Stimulated activated CD4-positive, alpha-beta T cell treated with anti-CD3 and anti-CD28 coated beads, Interleukin-1b, Interleukin-23, amount 100 ng/mL, for 4 hours (primary cell): ENCODE measurements at regions not wholly inside any gene's neighbourhood (a gene's known extent, or its start where the extent isn't known, plus 50 kb on each side); places are given as distances from the start of the nearest gene placed in this dataset.
"Not testable (repeated sequence)": the region's sequence is repeated elsewhere in the genome, so short reads cannot be mapped to it uniquely, and the experiment has no call there.

Source experiments
- DNase-seq, 2 donors: peaks; one replicate each; pipeline ENCODE4 v3.0.0-alpha.2; 2020; ENCODE audit warnings: low read depth in 2 of 2

DNA sequence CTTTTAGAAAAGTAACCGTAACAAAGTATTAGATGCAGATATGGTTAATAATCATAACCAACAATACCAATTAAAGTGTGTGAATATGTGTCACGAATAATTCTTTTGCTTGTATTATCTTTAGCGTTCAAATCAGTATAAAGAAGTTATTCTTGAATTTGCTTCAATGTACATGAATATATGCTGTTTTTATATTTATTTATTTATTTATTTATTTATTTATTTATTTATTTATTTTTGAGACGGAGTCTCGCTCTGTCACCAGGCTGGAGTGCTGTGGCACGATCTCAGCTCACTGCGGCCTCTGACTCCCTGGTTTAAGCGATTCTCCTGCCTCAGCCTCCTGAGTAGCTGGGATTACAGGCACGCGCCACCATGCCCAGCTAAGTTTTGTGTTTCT lies 147.6 kb upstream of the GALNT2 start:
- not testable (repeated sequence) for DNase-seq

GRCh38 chr1:229920683-229921082 lies 146.4 kb upstream of the GALNT2 start:
- no peak for DNase-seq

DNA sequence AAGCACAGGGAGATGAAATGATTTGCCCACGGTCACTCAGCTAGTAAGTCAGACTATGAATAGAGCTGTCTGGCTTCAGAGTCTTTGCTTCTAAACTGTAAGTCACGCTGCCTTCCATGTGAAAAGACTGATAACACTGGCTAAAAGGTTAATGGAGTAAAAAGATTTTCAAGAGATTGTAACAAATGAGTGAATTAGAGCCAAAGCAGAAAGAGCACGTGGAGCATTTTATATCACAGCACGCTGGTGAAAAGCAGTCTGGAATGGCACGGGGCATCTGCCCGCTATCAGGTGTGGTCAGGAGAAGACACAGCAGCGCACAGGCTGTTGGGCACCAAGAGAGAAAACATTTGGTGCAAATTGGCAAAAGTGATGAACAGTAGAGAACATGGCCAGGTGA lies 144.8 kb upstream of the GALNT2 start:
- DNase-seq = no peak

- no peak for DNase-seq
Observed at GRCh38 chr1:229924639-229925038, 142.4 kb upstream of the GALNT2 start.

DNA sequence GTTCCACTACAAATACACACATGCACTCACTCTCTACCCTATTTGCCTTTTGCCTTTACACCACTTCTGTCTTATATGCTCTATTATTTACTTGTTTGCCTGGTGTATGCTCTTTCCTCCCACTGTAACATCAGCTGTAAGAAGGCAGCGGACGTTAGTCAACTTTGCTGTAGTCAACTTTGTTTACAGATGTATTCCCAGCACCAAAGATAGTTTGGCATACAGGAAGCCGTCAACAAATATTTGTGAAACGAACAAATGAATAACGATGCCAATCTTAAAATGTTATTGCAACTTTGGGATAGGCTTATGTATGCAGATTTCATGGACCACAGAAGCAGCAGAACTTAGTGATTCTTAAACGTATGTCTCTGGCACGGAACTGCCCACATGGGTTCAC lies 138.3 kb upstream of the GALNT2 start:
- no peak for DNase-seq

GRCh38 chr1:229931751-229932150 lies 135.3 kb upstream of the GALNT2 start:
- not testable (repeated sequence) for DNase-seq

DNA sequence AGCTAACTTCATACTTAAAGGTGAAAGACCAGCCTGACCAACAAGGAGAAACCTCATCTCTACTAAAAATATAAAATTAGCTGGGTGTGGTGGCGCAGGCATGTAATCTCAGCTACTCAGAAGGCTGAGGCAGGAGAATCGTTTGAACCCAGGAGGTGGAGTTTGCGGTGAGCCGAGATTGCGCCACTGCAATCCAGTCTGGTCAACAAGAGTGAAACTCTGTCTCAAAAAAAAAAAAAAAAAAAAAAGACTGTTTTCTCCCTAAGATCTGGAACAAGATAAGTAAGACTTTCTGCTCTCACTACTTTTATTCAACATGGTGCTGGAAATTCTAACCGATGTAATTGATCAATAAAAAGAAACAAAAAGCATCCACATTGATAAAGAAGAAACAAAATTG lies 131.9 kb upstream of the GALNT2 start:
- not testable (repeated sequence) for DNase-seq

DNA sequence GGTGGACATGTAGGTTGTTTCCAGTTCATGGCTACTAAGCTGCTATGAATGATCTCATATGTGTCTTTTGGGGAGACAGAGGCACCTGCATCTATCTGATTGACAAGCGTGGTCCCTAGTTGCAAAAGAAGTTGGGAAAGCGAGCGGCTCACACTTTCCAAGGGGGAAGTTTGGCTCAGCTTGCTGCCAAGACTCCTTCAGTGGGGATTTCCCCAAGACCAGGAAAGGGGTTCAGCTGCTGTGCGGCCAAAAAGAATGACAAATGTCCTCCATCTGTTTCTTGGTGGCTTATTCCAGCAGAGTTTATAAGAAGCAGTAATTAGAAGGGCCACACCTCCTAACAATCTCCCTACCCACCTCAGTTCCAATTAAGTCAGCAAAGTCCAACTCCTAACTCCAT lies 128.5 kb upstream of the GALNT2 start:
- no peak for DNase-seq

DNA sequence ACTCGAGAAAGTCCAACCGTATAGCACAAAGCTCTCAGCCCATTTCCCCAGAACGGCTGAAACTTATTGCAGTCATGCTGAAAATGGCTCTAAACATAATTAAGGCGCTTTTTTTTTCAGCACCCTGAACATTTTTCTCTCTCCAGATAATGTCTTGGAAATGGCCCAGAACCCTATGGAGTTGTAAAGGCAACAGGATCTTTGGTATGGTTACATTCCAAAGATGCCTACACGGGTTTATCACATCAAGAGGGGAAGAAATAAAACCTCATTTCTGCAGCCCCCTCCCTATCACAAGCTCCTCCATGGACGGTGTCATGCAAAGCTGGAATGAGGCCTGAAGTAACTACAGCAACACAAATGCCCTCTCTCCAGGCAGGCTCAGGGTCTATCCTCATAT lies 126.4 kb upstream of the GALNT2 start:
- no peak for DNase-seq

DNA sequence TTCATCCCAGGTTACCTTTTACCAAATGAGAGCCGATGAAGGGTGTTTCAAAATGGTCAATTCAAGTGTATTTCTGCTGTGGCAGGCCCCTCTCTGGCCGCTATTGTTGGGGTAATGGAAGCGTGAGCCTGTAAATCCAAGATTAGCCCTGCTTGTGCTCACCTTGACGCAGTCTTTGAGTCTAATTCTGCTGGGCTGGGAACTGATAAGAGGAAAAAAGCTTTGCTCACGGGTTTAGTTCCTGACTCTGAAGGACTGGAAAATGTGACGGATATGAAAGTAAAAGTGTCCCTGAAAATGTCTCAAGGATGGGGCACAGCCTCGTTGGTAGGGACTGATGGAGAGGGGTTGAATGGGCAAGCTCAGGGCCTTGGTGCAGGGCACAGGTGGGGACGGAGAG lies 125.9 kb upstream of the GALNT2 start:
- DNase-seq = no peak

GRCh38 chr1:229941831-229942230 lies 125.2 kb upstream of the GALNT2 start:
- DNase-seq = no peak

DNA sequence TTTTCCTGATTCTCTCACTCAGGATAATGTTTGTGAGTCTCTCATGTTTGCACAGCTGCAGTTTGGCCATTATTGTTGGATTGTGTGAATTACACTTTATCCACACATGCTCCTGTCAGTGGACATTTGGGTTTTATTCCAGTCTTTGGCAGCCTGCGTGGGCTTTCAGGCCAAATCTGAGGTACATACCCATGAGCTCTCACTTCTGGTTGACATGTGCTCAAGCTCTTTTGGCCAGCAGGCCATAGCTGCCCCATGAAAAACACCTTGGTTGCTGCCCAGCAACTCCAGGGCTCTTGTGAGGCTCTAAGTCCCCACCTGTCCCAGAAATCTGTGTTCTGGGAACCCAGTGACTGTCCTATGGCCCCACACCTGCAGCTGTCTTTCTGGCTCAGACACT lies 124.5 kb upstream of the GALNT2 start:
- no peak for DNase-seq

GRCh38 chr1:229943148-229943714 lies 123.8 kb upstream of the GALNT2 start:
- no peak for DNase-seq

DNA sequence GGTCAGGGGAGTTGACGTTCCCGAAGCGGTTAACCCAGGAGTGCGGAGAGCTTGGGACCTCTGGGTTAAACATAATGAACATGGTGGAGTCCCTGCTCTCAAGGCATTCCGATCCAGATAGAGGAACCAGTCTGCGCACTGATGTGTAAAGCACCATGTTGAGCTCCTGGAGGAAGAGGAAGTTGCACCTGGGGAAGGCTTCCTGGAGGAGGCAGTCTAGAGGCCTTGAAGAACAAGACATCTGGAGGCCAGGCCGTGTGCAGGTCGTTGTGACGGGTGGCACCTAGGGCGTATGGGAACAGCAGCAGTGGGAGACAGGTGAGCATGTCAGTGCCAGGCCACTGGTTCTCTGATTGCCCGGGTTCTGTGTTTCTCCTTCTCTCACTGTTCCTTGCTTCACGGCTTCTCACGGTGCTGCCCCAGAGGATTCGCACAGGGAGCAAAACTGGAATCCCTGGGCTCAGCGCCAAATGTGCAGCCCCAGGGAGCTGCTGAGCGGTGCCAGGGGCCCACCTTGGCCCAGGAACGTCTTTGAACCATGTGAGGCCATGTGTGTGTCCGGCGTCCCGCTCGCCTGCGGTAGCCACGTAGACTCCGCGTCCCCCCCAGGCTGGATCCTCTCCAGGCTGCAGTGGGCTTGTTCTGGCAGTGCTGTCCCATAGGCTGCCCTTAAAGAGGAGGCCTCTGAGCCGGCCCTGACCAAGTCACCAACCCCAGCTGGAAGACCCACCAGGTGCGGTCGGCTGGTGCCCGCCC lies 122.9 kb upstream of the GALNT2 start:
- DNase-seq = no peak

DNA sequence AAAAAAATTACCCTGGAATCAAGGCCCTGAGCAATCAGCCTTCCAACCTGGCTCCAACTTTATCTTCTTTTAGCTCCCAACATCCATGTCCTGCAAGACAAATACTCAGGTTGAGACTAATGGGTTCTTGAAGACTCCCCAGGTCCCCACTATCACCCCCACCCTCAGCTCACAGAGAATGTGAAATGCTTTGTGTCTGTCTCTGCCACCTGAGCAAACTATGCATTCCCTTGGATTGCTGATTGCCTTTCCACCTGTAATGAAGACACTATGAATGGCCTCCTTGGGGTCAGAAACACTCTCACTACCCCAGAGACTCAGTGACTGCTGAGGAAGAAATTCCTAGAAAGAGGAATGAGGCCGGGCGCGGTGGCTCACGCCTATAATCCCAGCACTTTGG lies 121.2 kb upstream of the GALNT2 start:
- DNase-seq = no peak

DNA sequence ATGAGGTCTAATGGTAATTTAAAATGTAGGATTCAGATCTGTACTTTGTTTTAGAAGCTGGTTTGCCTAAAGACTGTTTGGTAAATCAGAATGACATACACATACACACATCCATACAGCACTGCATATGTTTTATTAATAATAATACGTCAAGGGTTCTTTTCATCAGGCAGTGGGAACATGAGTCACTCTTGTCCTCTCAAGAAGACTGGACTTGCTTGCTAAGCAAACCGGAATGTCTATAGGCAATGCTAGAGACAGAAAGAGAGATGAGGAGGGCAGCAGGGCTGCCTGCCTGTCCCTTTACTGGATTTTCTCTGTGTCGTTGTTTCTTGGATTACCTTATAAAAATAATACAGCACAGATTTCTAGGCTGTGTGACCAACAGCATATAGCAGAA lies 119.1 kb upstream of the GALNT2 start:
- DNase-seq = no peak

GRCh38 chr1:229948438-229948837 lies 118.6 kb upstream of the GALNT2 start:
- DNase-seq = no peak

- DNase-seq = no peak
Observed at GRCh38 chr1:229949500-229949899, 117.5 kb upstream of the GALNT2 start.

GRCh38 chr1:229950020-229950419 lies 117.0 kb upstream of the GALNT2 start:
- no peak for DNase-seq

GRCh38 chr1:229950908-229951307 lies 116.1 kb upstream of the GALNT2 start:
- DNase-seq = no peak

DNA sequence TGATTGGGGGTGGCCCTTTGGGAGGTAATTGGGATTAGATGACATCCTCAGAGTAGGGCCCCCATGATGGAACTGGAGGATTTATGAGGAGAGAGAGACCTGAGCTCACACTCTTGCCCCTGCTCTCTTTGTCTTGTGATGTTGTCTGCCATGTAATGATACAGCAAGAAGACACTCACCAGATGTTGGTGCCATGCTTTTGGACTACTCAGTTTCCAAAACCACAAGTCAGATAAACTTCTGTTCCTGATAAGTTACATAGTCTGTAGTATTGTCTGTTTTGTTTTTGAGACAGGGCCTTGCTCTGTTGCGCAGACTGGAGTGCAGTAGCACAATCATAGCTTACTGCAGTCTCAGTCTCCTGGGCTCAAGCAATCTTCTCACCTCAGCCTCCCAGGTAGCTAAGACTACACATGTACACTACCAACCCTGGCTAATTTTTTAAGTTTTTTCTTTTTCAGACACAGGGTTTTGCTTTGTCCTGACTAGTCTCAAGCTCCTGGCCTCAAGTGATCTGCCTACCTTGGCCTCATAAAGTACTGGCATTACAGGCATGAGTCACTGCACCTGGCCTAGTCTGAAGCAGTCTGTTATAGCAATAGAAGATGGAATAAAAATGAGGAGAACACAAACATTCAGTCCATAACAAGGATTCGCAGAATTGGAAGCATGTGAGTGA lies 115.0 kb upstream of the GALNT2 start:
- DNase-seq = no peak

DNA sequence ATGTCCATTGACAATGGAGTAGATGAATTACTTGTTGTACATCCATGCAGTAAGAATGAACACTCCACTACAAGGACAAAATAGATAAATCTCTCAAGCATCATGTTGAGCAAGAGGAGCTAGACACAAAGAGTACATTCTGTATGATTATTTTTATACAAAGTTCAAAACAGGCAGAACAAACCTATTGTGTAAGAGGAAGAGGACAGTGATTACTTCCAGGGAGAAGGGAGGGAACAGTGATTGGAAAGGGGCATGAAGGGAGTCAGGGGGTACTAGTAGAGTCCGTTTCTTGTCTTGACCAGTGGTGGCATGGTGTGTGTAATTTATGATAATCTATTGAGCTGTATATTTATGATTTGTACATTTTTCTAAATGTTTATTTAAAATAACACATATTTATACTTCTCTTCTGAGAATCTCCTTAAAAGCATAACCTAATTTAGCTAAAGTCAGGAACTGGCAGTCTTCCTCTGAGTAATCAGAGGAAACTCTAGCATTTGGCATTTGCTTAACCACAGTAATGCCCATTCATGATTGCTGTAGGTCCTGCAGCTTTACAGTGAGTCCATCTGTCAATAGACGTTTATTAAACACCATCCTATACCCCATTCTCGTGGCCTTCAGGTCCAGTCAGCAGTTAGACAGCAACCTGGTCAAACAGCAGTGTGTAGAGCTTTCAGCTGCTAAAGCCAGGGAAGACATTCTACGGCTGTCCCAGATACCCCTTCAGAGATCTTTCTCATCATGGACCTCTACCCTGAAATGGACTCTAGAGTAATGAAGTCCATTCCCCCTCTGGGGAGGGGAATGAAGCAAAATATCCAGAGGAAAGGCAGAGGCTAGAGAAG lies 114.1 kb upstream of the GALNT2 start:
- no peak for DNase-seq
